Left kidney (tissue), 1 donor: ENCODE measurements at regions not wholly inside any gene's neighbourhood (a gene's known extent, or its start where the extent isn't known, plus 50 kb on each side); places are given as distances from the start of the nearest gene placed in this dataset.
"Not testable (repeated sequence)": the region's sequence is repeated elsewhere in the genome, so short reads cannot be mapped to it uniquely, and the experiment has no call there.

ENCODE experiments used
- DNase-seq: peaks from one replicate; pipeline ENCODE4 v3.0.0-alpha.2; 2013

- no peak for DNase-seq
These were observed 66.6 kb downstream of the MYL12B start for GRCh38 chr18:3328532-3328931.

- no peak for DNase-seq
These were observed 67.5 kb downstream of the MYL12B start for GRCh38 chr18:3329471-3329870.

DNA sequence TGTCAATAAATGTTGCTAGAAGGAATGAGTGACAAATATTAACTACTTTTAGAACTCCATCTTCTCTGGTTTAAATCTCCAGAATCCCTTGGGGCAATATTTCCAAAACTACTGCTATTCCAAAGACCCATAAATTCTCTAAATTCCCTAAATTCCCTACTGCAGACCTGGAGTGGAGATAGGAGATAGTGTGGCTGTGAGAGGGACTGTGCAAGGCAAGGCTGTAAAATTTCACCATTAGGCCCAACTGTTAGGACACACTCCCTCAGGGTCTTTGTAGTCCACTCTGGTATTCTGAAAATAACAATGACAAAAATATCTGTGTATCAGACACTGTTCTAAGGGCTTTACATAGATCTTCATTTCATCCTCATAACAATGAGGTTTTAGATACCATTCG, 67.9 kb downstream of the MYL12B start:
- no peak for DNase-seq

GRCh38 chr18:3330622-3331021, 68.7 kb downstream of the MYL12B start:
- DNase-seq: no peak

DNA sequence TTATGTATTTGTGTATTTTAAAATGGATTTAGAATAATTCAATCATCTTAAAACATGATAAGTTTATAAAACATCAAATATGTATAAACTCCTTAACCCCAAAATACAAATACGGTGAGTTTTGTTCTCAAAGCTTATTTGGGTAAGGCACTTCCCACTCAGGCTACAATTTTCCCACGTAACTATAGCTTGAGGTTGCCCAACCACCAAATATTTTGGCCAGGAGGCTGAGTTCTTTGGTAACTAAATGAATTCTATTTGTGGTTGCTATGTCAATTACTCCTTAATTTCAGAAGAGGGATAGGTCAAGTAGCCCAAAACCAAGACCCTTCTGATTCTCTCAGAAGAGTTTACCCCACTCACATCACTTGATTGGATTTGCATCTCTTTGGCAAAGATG, 70.4 kb downstream of the MYL12B start:
- DNase-seq: no peak

DNA sequence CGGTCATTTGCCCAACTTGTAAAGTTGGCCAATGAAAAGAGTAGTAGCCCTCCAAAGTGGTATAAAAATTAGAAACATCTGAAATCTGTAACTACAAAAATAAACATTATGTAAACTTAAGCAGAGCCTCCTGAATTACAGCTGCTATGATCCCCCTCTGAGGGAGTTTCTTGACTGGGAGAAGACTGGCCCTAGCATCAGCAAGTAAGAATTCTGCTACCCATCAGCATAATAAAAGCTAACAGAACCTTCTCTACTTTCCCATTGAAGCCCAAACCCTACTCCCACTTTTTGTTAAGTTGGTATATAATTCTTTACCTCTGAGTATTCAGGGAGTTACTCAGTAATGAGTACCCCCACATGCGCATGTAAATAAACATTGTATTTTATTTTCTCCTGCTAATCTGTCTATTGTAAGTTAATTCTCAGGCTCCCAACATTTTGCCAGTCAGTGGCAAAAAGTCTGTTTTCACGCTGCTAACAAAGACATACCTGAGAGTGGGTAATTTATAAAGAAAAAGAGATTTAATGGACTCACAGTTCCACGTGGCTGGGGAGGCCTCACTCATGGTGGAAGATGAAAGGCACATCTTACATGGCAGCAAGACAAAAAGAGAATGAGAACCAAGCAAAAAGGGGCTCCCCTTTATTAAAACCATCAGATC, 71.3 kb downstream of the MYL12B start:
- no peak for DNase-seq

DNA sequence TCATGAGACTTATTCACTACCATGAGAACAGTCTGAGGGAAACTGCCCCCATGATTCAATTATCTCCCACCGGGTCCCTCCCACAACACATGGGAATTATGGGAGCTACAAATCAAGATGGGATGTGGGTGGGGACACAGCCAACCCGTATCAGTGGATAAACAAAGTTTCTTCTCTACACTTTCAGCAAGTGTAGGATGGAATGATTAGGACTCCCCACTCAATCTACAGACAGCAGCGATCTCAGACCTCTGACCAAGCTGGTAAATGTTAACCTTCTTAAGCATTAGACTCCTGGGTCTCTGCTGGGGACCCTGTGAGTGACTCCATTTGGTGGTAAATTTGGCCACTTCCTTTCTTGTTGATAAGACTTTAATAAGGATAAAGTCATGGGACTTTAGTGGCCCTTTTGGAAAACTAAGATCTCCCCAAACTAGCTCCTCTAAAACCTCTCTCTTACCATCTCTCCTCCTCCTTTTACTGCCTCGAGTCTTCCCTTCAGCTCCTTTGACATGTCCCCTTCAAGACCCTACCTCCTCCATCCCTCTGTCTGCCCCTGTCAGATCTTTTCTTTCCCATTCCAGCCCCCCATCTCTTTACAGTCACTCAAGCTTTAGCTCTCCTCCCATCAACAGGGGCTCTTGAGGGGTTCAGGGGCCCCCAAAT, 71.9 kb downstream of the MYL12B start:
- DNase-seq: no peak

DNA sequence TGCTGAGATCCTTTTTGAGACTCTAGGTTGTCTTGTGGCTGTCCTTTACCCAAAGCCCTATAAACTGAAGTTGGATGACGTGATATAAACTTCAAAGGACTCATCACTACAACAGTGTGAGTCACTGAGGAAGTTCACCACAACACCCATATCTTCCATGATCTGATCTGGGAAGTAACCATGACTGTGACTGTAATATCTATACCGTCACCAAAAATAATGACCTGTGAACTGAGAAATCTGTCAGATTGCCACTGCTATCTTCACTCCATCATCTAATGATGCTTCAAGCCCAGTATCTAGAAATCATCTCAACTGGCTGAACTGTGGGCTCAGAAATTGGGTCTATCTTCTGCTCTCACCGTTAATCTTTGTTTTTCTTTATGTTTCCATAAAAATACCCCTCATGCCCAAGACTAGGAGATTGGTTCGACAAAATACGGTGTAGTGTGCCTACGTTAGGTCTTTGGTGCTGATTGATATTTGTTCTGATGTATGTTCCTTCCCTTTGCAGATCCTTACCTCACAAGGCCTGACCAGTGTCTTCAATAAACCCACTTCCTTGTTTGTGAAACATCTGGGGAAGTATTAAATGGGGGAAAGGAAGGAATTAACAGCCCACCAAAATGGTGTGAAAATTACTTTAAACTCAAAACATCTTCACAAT, 78.2 kb downstream of the MYL12B start:
- DNase-seq: no peak

GRCh38 chr18:3340682-3341097, 78.8 kb downstream of the MYL12B start:
- no peak for DNase-seq

DNA sequence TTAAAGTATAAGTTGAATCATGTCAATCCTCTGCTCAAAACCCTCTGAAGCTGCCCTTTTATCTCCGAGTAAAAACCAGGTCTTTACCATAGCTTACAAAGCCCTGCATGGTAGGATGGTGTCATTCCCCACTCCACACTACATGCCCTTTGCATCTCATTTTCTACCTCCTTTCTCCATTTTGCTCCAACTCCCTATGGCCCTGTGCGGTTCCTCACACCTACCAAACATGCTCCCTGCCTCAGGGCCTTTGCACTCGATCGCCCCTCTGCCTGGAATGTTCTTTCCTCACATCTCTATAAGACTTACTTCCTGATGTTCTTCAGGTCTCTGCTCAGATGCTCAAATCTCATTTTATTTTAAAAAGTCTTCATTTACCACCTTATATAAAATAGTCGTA, 80.7 kb downstream of the MYL12B start:
- no peak for DNase-seq

DNA sequence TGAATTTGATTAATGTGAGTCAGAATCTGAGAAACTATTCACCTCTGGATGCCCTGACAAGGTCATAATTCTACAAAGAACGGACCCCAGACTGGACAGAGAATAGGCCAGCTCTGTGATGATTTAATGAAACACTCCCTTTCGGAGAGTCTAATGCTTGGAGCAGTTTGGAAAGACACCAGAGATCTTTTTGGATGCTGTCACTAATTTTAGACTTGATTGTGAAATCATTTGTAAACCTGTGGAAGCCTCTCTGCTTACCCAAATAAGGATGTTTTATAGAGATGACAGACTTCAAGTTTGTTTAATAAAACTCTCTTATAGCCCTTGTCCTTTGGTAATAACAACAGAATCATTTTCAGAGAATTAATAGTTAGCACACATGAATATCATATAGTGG, 83.5 kb downstream of the MYL12B start:
- DNase-seq: no peak

DNA sequence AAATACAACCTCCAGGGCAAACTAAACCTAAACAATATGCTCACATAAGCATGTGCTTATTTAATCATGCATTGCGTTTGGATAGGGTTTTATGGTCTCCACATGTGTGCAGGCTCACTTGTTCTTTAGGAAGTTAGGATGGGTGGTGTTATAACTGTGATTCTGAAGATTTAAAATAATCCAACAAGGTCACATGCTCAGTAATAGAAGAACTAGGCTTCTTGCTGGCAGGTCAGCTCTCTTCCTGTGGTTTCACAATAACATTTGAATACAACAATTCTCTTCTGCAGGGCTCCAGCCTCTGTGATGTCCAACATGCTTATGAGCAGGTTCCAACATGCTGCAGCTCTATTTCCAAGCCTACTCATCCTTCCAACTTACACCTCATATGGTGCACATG, 84.0 kb downstream of the MYL12B start:
- DNase-seq: no peak

DNA sequence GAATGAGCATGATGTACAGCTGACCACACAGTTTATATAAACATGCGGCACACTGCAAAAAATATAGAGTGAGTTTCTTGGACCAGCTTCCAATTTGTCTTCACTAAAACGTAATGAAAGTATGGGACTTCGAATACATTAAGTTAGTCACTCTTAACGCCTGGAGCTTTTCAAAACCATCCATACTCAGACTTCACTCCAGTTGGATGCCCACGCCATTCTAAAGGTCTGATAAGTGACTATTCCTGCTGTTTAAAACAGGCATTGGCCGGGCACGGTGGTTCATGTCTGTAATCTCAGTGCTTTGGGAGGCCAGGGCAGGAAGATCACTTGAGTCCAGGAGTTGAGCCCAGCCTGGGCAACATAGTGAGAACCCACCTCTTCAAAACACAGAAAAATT, 84.6 kb downstream of the MYL12B start:
- no peak for DNase-seq

DNA sequence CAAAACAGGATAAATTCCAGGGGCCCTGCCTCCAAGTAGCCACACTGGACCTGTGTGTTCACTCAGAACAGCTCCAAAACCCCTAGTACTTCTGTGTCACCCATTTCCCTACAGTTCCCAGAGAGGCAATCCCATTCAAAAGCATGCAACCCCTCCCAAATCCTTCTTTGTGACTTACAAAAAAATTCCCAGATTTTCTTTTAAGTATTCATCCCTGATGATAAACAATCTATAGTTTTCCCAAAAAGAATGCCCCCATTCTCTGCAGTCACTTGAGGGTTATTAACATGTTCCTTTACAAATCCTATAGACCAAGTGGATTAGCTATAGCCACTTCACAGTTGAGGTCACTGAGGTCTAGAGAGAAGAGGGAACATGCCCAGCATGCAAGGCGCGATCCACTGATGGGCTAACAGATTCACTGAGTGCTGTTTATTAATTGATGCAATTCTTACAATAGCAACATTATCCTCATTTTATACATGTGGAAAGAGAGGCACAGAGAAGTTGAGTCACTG, 85.4 kb downstream of the MYL12B start:
- no peak for DNase-seq

GRCh38 chr18:3348176-3348575, 86.2 kb downstream of the MYL12B start:
- DNase-seq: no peak

- DNase-seq: not testable (repeated sequence)
These were observed 87.3 kb downstream of the MYL12B start for GRCh38 chr18:3349046-3349841.

- no peak for DNase-seq
These were observed 88.1 kb downstream of the MYL12B start for GRCh38 chr18:3350021-3350420.

GRCh38 chr18:3350566-3351527, 88.9 kb downstream of the MYL12B start:
- peak; percentile 8 for DNase-seq

DNA sequence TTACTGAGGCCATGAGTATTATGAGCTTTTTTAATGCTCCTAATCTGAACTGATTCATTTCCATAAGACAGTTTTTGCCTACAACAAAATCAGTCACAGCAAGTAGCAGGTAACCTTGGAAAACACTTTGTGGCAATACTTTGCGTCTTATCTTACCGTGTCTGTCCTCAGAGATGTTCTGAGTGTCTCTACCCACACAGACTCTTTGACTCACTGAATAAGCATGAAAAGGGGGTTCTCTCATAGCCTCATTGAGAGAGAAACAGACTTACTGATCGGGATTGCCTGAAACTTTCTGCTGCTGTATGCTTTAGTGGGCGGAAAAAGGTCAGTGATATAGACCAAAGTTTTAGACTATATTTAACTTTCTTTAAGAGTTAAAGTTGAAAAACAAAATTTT, 92.6 kb downstream of the MYL12B start:
- DNase-seq: no peak

DNA sequence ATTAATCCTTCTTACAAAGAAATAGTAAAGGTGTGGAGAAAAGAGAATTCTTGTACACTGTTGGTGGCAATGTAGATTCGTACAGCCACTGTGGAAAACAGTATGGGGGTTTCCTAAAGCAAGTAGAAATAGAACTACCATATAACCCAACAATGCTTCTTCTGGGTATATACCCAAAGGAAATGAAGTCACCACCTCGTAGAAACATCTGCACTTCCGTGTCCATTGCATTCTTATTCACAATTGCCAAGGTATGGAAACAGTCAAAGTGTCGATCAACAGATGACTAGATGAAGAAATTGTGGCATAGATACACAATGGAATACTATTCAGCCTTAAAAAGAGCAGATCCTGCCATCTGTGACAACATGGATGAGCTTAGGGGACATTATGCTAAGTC, 93.4 kb upstream of the TGIF1 start:
- no peak for DNase-seq

DNA sequence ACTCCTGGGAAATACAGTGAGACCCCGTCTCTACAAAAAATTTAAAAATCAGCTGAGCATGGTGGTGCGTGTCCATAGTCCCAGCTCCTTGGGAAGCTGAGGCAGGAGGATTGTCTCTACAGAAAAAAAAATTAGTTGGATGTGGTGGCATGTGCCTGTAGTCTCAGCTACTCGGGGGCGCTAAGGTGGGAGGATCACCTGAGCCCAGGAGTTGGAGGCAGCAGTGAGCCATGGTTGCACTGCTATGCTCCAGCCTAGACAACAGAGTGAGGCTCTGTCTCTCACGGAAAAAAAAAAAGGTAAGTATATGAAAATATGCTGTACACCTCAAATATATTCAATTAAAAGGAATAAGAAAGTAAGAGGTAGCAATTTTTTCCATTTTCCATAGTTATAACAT, 92.5 kb upstream of the TGIF1 start:
- no peak for DNase-seq
